K562 (cell line): ENCODE measurements at regions not wholly inside any gene's neighbourhood (a gene's known extent, or its start where the extent isn't known, plus 50 kb on each side); places are given as distances from the start of the nearest gene placed in this dataset.
A peak's percentile ranks its signal among the peaks of the same experiment; 100 is the strongest.

Source experiments
- ATAC-seq: fragments of 200-7000 bp; cut with Tn5 transposase; 3 replicates; pipeline ENCODE4 v1.9.1; 2020; ENCODE audit warnings: moderate library complexity
- BruUV-seq: library from RNA; stranded (reverse); fragments of 400-500 nt; replicated peaks from 2 replicates; lab custom pipeline; 2021; lab: Mats Ljungman, UMichigan
- CTCF ChIA-PET: fragments of 300-600 bp; formaldehyde crosslinking; extraction: SDS; loops from one replicate; lab custom pipeline; 2021; ENCODE audit warnings: low intra/inter-chr PET ratio; lab: Yijun Ruan, JAX
- POLR2A ChIA-PET: fragments of 300-600, 350-650 bp; sonication (Branson Sonifier 250); formaldehyde crosslinking; extraction: SDS; loops from one replicate; lab custom pipeline; 2021; ENCODE audit warnings: antibody characterized with exemption, inconsistent platforms; lab: Yijun Ruan, JAX
- DNase-seq, 4 experiments: peaks; one replicate each; pipeline versions ENCODE4 v3.0.0 to v3.0.0-alpha.2; 2011 to 2018; ENCODE audit warnings: low spot score in 3 of 4, mixed read lengths in 3 of 4; ENCODE audit errors: extremely low read depth in 1 of 4
- FAIRE-seq: peaks from 2 replicates; lab custom pipeline; 2011; peaks lifted over from hg19 to GRCh38; lab: Jason Lieb, UNC
- H2AFZ ChIP-seq: 2 replicates; pipeline ENCODE4 v1.6.0; 2011; ENCODE audit warnings: low read depth, low read length, control low read depth, inconsistent platforms
- H3K27ac ChIP-seq: fragments of 200-600 bp; 3 replicates; pipeline ENCODE4 v1.8.0; 2011; ENCODE audit warnings: low read depth, mild to moderate bottlenecking, control low read depth, inconsistent platforms, low read length, moderate library complexity, mixed read lengths; ENCODE audit errors: extremely low read depth
- H3K27me3 ChIP-seq, 2 experiments: fragments of 300-600 bp in 1 of 2; 2 replicates in 1 of 2; 3 replicates in 1 of 2; pipeline versions ENCODE4 v1.6.0 to v1.8.0; 2011; ENCODE audit warnings: inconsistent platforms in 2 of 2, low read length in 2 of 2, mild to moderate bottlenecking in 1 of 2, mixed read lengths in 1 of 2, moderate library complexity in 1 of 2; ENCODE audit not compliant: control insufficient read depth in 2 of 2, insufficient read depth in 2 of 2
- H3K36me3 ChIP-seq: fragments of 300-600 bp; 3 replicates; pipeline ENCODE4 v1.8.0; 2011; ENCODE audit warnings: mild to moderate bottlenecking, low read length, inconsistent platforms; ENCODE audit not compliant: control insufficient read depth, insufficient read depth
- H3K4me1 ChIP-seq, 2 experiments: fragments of 200-600 bp in 1 of 2; replicated peaks in 1 of 2; 2 replicates in 1 of 2; 3 replicates in 1 of 2; pipeline versions ENCODE4 v1.5.1 to v1.8.0; 2011; ENCODE audit warnings: inconsistent platforms in 2 of 2, low read length in 2 of 2, mild to moderate bottlenecking in 1 of 2, mixed read lengths in 1 of 2, moderate library complexity in 1 of 2; ENCODE audit not compliant: control insufficient read depth in 2 of 2, insufficient read depth in 2 of 2
- H3K4me2 ChIP-seq: 2 replicates; pipeline ENCODE4 v1.6.1; 2011; ENCODE audit warnings: low read length, control low read depth, inconsistent platforms, mixed read lengths; ENCODE audit not compliant: insufficient read depth
- H3K4me3 ChIP-seq: fragments of 200-600 bp; sonication (generic), shearing (Covaris generic); 2 replicates; pipeline ENCODE4 v1.5.1; 2016; ENCODE audit warnings: control low read depth, inconsistent platforms
- H3K79me2 ChIP-seq: fragments of 200-600 bp; 3 replicates; pipeline ENCODE4 v1.8.0; 2011; ENCODE audit warnings: low read length, inconsistent platforms; ENCODE audit not compliant: control insufficient read depth, insufficient read depth
- H3K9ac ChIP-seq, 2 experiments: 2 replicates each; pipeline versions ENCODE4 v1.6.0 to v1.6.1; 2011; ENCODE audit warnings: low read depth in 2 of 2, low read length in 2 of 2, control low read depth in 1 of 2, inconsistent platforms in 1 of 2, mild to moderate bottlenecking in 1 of 2, mixed read lengths in 1 of 2; ENCODE audit not compliant: insufficient read depth in 1 of 2
- H3K9me1 ChIP-seq: one replicate; pipeline ENCODE4 v1.6.0; 2011; ENCODE audit warnings: inconsistent platforms, mild to moderate bottlenecking, low read length, moderate library complexity; ENCODE audit not compliant: control insufficient read depth, insufficient read depth
- H3K9me3 ChIP-seq: replicated peaks from 2 replicates; pipeline ENCODE4 v1.5.1; 2011; ENCODE audit warnings: low read depth, low read length, inconsistent platforms; ENCODE audit not compliant: control insufficient read depth, insufficient read depth
- H4K20me1 ChIP-seq: replicated peaks from 2 replicates; pipeline ENCODE4 v1.6.1; 2011; ENCODE audit warnings: low read length, inconsistent platforms, mixed read lengths; ENCODE audit not compliant: control insufficient read depth, insufficient read depth
- C11orf30 ChIP-seq: fragments of 450-650 bp; IDR thresholded peaks from 2 replicates; pipeline ENCODE4 v1.6.1; 2016; ENCODE audit warnings: low read depth, mild to moderate bottlenecking
- CEBPB ChIP-seq: fragments of 450-650 bp; IDR thresholded peaks from 2 replicates; pipeline ENCODE4 v1.6.1; 2016; ENCODE audit warnings: missing genetic modification characterization, missing compliant biosample characterization
- CEBPG ChIP-seq, 3 experiments: fragments of 200-800 bp in 1 of 3; sonication (Bioruptor generic) in 1 of 3; sonication (generic) in 1 of 3; formaldehyde crosslinking in 1 of 3; IDR thresholded peaks in 2 of 3; conservative IDR thresholded peaks in 1 of 3; 2 replicates each; pipeline versions ENCODE4 v1.6.1 to v1.8.0; 2016 to 2022; ENCODE audit warnings: missing compliant biosample characterization in 2 of 3, missing genetic modification characterization in 2 of 3, mild to moderate bottlenecking in 1 of 3, missing genetic modification reagents in 1 of 3
- CGGBP1 ChIP-seq: fragments of 250-450 bp; sonication (Bioruptor Pico); IDR thresholded peaks from 2 replicates; pipeline ENCODE4 v1.9.0; 2021; ENCODE audit warnings: mild to moderate bottlenecking
- CTCF ChIP-seq, 3 experiments: IDR thresholded peaks in 2 of 3; conservative IDR thresholded peaks in 1 of 3; 2 replicates each; pipeline ENCODE4 v1.5.1; 2011 to 2012; ENCODE audit warnings: low read length in 3 of 3, mild to moderate bottlenecking in 3 of 3, control low read depth in 2 of 3, improper control_type of control experiment in 1 of 3, inconsistent platforms in 1 of 3, low read depth in 1 of 3, mixed read lengths in 1 of 3, moderate library complexity in 1 of 3; ENCODE audit not compliant: insufficient read depth in 2 of 3
- CXXC5 ChIP-seq: fragments of 250-450 bp; sonication (Bioruptor Pico); IDR thresholded peaks from 2 replicates; pipeline ENCODE4 v1.8.0; 2022; ENCODE audit warnings: inconsistent platforms, mild to moderate bottlenecking, moderate library complexity
- PHF20 ChIP-seq: fragments of 450-650 bp; IDR thresholded peaks from 2 replicates; pipeline ENCODE4 v1.6.1; 2018; ENCODE audit not compliant: partially characterized antibody
- TSHZ1 ChIP-seq: fragments of 250-450 bp; sonication (Bioruptor Pico); IDR thresholded peaks from 2 replicates; pipeline ENCODE4 v1.4.0; 2020; ENCODE audit warnings: mild to moderate bottlenecking, moderate library complexity
- XRCC4 ChIP-seq: IDR thresholded peaks from one replicate; pipeline ENCODE4 v1.6.1; 2011; ENCODE audit not compliant: insufficient read depth, insufficient read length; ENCODE audit errors: extremely low read depth
- ZFP36 ChIP-seq: fragments of 150-350 bp; IDR thresholded peaks from 2 replicates; pipeline ENCODE4 v1.6.1; 2018; ENCODE audit warnings: low read length, low read depth; ENCODE audit not compliant: partially characterized antibody
- ZNF316 ChIP-seq: fragments of 450-650 bp; IDR thresholded peaks from 2 replicates; pipeline ENCODE4 v1.6.1; 2016
- WGBS: fragments of 100-300 bp; shearing (Covaris generic); methylation state at CpG from one replicate; pipeline ENCODE4 v1.1.6; 2016; ENCODE audit warnings: low coverage, mixed read lengths; ENCODE audit not compliant: insufficient coverage; ENCODE audit errors: missing lambda C conversion rate; 5-methylcytosine and 5-hydroxymethylcytosine counted together
- in situ Hi-C: fragments of 300-500 bp; cut with MboI; formaldehyde crosslinking; loops from 4 replicates; pipeline ENCODE4 v1.15.0; 2018; ENCODE audit warnings: inconsistent platforms, mixed read lengths
- intact Hi-C: fragments of 100-400 bp; cut with micrococcal nuclease; formaldehyde crosslinking; loops from 2 replicates; pipeline ENCODE4 v1.14.2; 2022

GRCh38 chr14:101361044-101361443 is 200.3 kb upstream of the DIO3 start:
- FAIRE-seq (peak; percentile 52), ATAC-seq (peak; percentile 11; the same call in 1 of the 3 replicates), DNase-seq (no peak)
- Histone ChIP-seq H3K4me2 (peak overlapping the region; percentile 29; the same call in 1 of the 2 replicates), H3K9ac (peak overlapping the region in 1 of 2 experiments; percentile 35; a peak in 1 of 4 replicates), H3K4me3 (no peak overlapping the region), H3K27ac (no peak overlapping the region), H3K79me2 (no peaks in the 10 kb centered on the region), H3K36me3 (no peaks in the 10 kb centered on the region), H3K9me1 (no peaks in the 10 kb centered on the region), H4K20me1 (no peaks in the 10 kb centered on the region), H2AFZ (peak overlapping the region; percentile 63), H3K9me3 (no peaks in the 10 kb centered on the region; the same call in 1 of the 2 replicates), H3K4me1 (peaks cover 25 to 30% of the 10 kb centered on the region in 2 experiments; a peak in 4 of 5 replicates), H3K27me3 (peaks cover 2 to 25% of the 10 kb centered on the region in 2 experiments; a peak in 3 of 5 replicates)
- 27% methylated on average over 16 of the region's 16 CpGs for WGBS
- CTCF ChIA-PET = no interaction called here
- in situ Hi-C loops (no loop called here), intact Hi-C loops (loop anchor here (5.0 kb wide), 1 partner anchor 266 kb away; no protein-coding TSS in a partner anchor)
- TF ChIP-seq CEBPG (CRISPR knock-in tag; IDR thresholded peaks at IDR 0.05) = no peak
- TF ChIP-seq CEBPG (tag; conservative IDR thresholded peaks at IDR 0.05 in 1 of 2, IDR thresholded peaks at IDR 0.05 in 1 of 2) = 0 out of 4 replicates have a peak, but pooled peaks of 1 of the 2 experiments have one; percentile 19
- TF ChIP-seq PHF20 = no peak
- TF ChIP-seq CTCF (IDR thresholded peaks at IDR 0.05 in 2 of 3, conservative IDR thresholded peaks at IDR 0.05 in 1 of 3; ENCODE audit: insufficient read depth in 2 of 3, low read depth in 1 of 3, low read length in 3 of 3) = no peak
- no peak for TF ChIP-seq XRCC4
- no peak for TF ChIP-seq CGGBP1 (CRISPR knock-in tag)
- TF ChIP-seq CXXC5 (CRISPR knock-in tag) = no peak
- TF ChIP-seq ZFP36 = no peak
- no peak for TF ChIP-seq TSHZ1 (CRISPR knock-in tag)
- TF ChIP-seq C11orf30 = peak; percentile 11; the same call in 1 of the 2 replicates
- TF ChIP-seq CEBPB (tag) = peak; percentile 35
- 0 out of 2 replicates have a peak, but pooled peaks have one; percentile 22 for TF ChIP-seq ZNF316
- BruUV-seq = no TSS peak
- POLR2A ChIA-PET = no interaction called here
